ENCODE measurements at regions not wholly inside any gene's neighbourhood (a gene's known extent, or its start where the extent isn't known, plus 50 kb on each side); places are given as distances from the start of the nearest gene placed in this dataset.

- Mint-ChIP-seq H3K27me3 (no peaks in the 10 kb centered on the region), H3K27ac (no peak overlapping the region), H3K4me1 (no peaks in the 10 kb centered on the region), H3K9me3 (peaks cover 18% of the 10 kb centered on the region), H3K36me3 (ENCODE audit: low read depth) (no peaks in the 10 kb centered on the region), H3K4me3 (no peak overlapping the region)
- ChIA-PET POLR2A (no interaction called here), CTCF (no interaction called here)
- intact Hi-C loops (cut with micrococcal nuclease), result no loop called here
- ATAC-seq (ENCODE audit: low read depth), result no peak
- DNase-seq, result no peak
- TF ChIP-seq, protein P1, sequence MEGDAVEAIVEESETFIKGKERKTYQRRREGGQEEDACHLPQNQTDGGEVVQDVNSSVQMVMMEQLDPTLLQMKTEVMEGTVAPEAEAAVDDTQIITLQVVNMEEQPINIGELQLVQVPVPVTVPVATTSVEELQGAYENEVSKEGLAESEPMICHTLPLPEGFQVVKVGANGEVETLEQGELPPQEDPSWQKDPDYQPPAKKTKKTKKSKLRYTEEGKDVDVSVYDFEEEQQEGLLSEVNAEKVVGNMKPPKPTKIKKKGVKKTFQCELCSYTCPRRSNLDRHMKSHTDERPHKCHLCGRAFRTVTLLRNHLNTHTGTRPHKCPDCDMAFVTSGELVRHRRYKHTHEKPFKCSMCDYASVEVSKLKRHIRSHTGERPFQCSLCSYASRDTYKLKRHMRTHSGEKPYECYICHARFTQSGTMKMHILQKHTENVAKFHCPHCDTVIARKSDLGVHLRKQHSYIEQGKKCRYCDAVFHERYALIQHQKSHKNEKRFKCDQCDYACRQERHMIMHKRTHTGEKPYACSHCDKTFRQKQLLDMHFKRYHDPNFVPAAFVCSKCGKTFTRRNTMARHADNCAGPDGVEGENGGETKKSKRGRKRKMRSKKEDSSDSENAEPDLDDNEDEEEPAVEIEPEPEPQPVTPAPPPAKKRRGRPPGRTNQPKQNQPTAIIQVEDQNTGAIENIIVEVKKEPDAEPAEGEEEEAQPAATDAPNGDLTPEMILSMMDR (IDR thresholded peaks at IDR 0.05), result no peak
These were observed 510.0 kb downstream of the BCL11B start for GRCh38 chr14:98761993-98762392.

DNA sequence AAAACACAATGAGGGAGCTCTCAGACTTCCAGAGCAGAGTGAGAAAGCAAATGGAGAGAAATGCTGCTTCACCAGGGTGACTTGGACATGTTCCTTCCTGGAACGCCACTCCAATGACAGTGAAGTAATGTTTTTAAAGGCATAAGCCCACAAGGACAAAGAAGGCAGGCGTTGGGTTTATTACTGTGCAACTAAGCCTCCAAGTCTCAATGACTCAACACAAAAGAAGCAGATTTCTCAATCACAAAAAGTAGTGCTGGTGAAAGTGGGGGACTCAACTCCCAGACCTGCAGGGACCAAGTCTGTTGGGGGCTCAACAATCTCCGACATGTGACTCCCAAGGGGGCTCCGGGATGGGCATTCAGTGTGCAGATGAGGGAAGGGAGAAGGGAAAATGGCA is 505.2 kb downstream of the BCL11B start:
- ChIA-PET POLR2A (no interaction called here), CTCF (no interaction called here)
- intact Hi-C loops (cut with micrococcal nuclease), result no loop called here
- H3K27me3 Mint-ChIP-seq, result no peaks in the 10 kb centered on the region
- ATAC-seq (ENCODE audit: low read depth), result no peak
- no peak for DNase-seq
- peaks cover 18% of the 10 kb centered on the region for H3K9me3 Mint-ChIP-seq
- TF ChIP-seq, protein P1 (IDR thresholded peaks at IDR 0.05), result no peak
- H3K4me3 Mint-ChIP-seq, result no peak overlapping the region
- no peaks in the 10 kb centered on the region for H3K36me3 Mint-ChIP-seq (ENCODE audit: low read depth)
- no peak overlapping the region for H3K27ac Mint-ChIP-seq
- no peaks in the 10 kb centered on the region for H3K4me1 Mint-ChIP-seq

- no peaks in the 10 kb centered on the region for H3K4me1 Mint-ChIP-seq
- H3K9me3 Mint-ChIP-seq, result peaks cover 7% of the 10 kb centered on the region
- no peaks in the 10 kb centered on the region for H3K27me3 Mint-ChIP-seq
- ATAC-seq (ENCODE audit: low read depth) (no peak), DNase-seq (no peak)
- H3K4me3 Mint-ChIP-seq, result no peak overlapping the region
- intact Hi-C loops (cut with micrococcal nuclease), result no loop called here
- CTCF ChIA-PET, result no interaction called here
- H3K36me3 Mint-ChIP-seq (ENCODE audit: low read depth), result no peaks in the 10 kb centered on the region
- POLR2A ChIA-PET, result no interaction called here
- TF ChIP-seq, protein P1 (IDR thresholded peaks at IDR 0.05), result no peak
- H3K27ac Mint-ChIP-seq, result no peak overlapping the region
These were observed 502.7 kb downstream of the BCL11B start for GRCh38 chr14:98769326-98769725.

DNA sequence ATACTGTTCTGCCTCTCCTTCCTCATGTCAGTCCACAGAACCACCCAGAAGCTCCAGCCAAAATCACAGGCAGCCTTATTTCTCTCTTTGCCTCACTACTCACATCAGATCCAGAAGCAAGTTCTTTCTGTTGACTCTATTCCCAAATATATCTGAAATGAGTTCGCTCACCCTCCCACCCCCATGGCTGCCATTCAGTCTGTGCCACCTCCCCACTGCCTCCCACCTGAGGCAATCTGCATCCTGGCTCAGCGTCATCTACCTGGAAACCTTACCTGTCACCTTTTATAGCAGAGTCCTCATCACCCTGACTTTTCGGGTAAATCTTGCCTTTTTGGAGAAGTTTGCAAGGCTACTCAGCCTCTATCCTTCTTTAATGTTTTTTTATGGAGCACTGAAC is 501.8 kb downstream of the BCL11B start:
- H3K4me3 Mint-ChIP-seq, result no peak overlapping the region
- no peaks in the 10 kb centered on the region for H3K27me3 Mint-ChIP-seq
- intact Hi-C loops (cut with micrococcal nuclease), result no loop called here
- H3K36me3 Mint-ChIP-seq (ENCODE audit: low read depth), result no peaks in the 10 kb centered on the region
- ATAC-seq (ENCODE audit: low read depth), result no peak
- DNase-seq, result no peak
- H3K27ac Mint-ChIP-seq, result no peak overlapping the region
- TF ChIP-seq, protein P1 (IDR thresholded peaks at IDR 0.05), result no peak
- H3K9me3 Mint-ChIP-seq, result peaks cover 4% of the 10 kb centered on the region
- no peaks in the 10 kb centered on the region for H3K4me1 Mint-ChIP-seq
- ChIA-PET POLR2A (no interaction called here), CTCF (no interaction called here)

- Mint-ChIP-seq H3K27ac (no peak overlapping the region), H3K36me3 (ENCODE audit: low read depth) (no peaks in the 10 kb centered on the region), H3K9me3 (peaks cover 2% of the 10 kb centered on the region), H3K27me3 (no peaks in the 10 kb centered on the region), H3K4me3 (no peak overlapping the region), H3K4me1 (no peaks in the 10 kb centered on the region)
- TF ChIP-seq, protein P1 (IDR thresholded peaks at IDR 0.05), result no peak
- DNase-seq, result no peak
- ATAC-seq (ENCODE audit: low read depth), result no peak
- ChIA-PET POLR2A (no interaction called here), CTCF (no interaction called here)
- intact Hi-C loops (cut with micrococcal nuclease), result no loop called here
These were observed 498.2 kb downstream of the BCL11B start for GRCh38 chr14:98773814-98774213.

All from activated B cell treated with CpG ODN at 0.5 μM for 24 hours (primary cell).